ENCODE measurements at regions not wholly inside any gene's neighbourhood (a gene's known extent, or its start where the extent isn't known, plus 50 kb on each side); places are given as distances from the start of the nearest gene placed in this dataset.

DNA sequence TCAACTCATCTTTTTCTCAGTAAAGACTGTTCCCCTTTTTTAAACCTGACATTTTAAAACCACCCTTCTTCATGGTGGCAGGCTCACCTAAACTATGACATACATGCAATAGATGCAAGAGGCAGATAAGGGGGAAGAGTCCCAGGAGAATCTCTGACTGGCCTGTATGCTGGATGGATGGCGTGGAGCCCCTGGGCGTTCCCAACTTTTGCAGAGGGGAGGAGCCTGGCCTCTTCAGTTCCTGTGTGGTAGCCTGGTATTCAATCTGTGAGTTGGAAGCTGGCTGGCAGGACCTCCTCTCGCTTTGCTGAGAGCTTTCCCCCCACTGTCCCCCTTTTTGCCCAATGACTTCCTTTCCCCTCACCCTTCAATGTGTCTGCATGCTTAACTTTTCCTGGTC lies 217.6 kb upstream of the CA10 start:
- Histone ChIP-seq H3K4me3 (no peak overlapping the region), H3K27ac (no peak overlapping the region)
- no peak for DNase-seq (ENCODE audit: low spot score)
- TF ChIP-seq, protein P1, sequence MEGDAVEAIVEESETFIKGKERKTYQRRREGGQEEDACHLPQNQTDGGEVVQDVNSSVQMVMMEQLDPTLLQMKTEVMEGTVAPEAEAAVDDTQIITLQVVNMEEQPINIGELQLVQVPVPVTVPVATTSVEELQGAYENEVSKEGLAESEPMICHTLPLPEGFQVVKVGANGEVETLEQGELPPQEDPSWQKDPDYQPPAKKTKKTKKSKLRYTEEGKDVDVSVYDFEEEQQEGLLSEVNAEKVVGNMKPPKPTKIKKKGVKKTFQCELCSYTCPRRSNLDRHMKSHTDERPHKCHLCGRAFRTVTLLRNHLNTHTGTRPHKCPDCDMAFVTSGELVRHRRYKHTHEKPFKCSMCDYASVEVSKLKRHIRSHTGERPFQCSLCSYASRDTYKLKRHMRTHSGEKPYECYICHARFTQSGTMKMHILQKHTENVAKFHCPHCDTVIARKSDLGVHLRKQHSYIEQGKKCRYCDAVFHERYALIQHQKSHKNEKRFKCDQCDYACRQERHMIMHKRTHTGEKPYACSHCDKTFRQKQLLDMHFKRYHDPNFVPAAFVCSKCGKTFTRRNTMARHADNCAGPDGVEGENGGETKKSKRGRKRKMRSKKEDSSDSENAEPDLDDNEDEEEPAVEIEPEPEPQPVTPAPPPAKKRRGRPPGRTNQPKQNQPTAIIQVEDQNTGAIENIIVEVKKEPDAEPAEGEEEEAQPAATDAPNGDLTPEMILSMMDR (IDR thresholded peaks at IDR 0.05) = no peak

DNA sequence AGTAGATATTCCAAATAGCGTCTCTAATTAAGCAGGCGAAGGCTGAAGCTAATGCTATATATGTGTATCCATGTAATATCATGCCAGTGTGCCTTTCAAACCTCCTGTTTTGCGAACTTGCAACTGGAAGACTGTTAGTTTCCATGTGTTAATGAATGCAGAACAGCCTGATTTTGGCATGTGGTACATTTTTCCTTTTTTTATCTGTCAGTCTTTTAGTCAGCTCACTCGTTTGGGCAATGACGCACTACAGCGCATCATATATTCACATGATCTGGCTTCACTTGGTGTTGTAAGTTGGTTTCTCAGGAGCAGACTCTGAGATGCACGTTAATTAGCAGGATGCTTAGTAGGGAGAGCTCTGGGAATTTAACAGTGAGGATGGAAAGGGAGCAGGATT lies 210.4 kb upstream of the CA10 start:
- TF ChIP-seq, protein P1 (IDR thresholded peaks at IDR 0.05) = no peak

DNA sequence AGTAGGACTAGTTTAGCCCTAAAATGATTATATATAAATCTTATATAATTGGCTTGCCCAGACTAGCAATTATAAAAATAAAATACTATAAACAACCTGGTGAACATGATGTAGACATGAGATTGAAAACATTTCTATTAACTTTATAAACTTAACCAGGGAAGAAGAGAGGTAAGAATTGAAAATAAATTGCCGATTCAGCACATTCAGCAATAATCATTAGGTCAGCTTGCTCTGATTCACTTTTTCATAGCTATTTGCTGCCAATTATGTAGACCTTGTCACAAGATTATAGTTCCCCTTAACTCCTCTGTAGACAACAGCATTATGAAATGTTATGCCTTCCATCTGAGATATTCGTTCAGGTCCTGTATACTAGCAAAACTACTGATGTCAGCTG lies 199.3 kb upstream of the CA10 start:
- no peak overlapping the region for H3K27ac ChIP-seq
- TF ChIP-seq, protein P1 (IDR thresholded peaks at IDR 0.05) = no peak
- no peak overlapping the region for H3K4me3 ChIP-seq
- DNase-seq (ENCODE audit: low spot score) = no peak

More for the DNA sequence above, 210.4 kb upstream of the CA10 start:
- Histone ChIP-seq H3K4me3 (no peak overlapping the region), H3K27ac (no peak overlapping the region)
- no peak for DNase-seq (ENCODE audit: low spot score)

DNA sequence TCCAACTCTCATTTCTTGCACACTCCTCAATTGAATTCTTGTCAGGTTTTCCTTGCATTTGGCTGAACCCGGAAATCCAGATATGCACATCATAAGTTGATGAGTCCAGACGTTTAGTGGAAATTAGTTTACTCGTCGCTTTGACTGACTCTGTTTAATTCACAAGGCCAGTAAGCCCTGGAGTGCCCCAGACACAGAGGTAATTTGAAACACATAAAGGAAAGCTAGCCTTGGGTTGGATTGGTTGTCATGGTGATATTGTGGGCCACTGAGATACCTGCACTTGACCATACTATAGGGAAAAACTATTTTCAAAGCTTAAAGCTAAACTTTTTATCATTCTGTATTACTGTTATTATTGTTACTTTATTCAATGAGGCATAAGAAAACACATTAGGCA lies 178.3 kb upstream of the CA10 start:
- TF ChIP-seq, protein P1 (IDR thresholded peaks at IDR 0.05) = no peak
- H3K27ac ChIP-seq = no peak overlapping the region
- no peak overlapping the region for H3K4me3 ChIP-seq
- no peak for DNase-seq (ENCODE audit: low spot score)

DNA sequence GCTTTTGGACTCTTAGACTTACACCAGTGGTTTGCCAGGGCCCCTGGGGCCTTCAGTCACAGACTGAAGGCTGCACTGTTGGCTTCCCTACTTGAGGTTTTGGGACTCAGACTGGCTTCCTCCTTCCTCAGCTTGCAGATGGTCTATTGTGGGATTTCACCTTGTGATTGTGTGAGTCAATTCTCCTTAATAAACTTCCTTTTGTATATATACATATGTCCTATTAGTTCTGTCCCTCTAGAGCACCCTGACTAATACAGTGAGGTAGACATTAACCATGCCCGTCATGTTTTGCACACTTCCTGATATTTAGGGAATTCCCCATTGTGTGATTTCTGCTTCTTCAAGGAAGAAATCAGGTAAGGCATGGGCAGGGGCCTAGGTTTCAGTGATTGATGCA lies 147.8 kb upstream of the CA10 start:
- no peak overlapping the region for H3K4me3 ChIP-seq
- no peak for DNase-seq (ENCODE audit: low spot score)
- TF ChIP-seq, protein P1 (IDR thresholded peaks at IDR 0.05) = no peak
- no peak overlapping the region for H3K27ac ChIP-seq

DNA sequence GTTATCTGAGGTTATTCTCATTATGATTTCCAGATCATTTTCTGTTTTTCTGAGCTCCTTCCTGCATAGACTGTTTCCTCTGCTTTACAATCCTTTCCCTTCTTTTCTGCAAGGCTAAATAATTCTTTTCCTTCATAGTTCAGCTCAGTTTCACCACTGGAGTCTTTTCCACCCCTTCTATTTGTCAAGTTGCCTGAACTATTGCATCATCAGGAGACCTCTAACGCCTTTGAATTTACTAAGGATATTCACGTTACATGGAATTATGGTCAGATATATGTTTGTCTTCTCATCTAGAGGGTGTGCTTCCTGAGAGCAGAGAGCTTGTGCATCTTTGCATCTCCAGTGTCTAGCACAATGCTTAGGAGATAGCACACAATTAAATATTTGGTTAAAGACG lies 140.4 kb upstream of the CA10 start:
- DNase-seq (ENCODE audit: low spot score) = no peak

More for the DNA sequence above, 140.4 kb upstream of the CA10 start:
- Histone ChIP-seq H3K27ac (no peak overlapping the region), H3K4me3 (no peak overlapping the region)
- TF ChIP-seq, protein P1 (IDR thresholded peaks at IDR 0.05) = no peak
